ENCODE measurements at regions not wholly inside any gene's neighbourhood (a gene's known extent, or its start where the extent isn't known, plus 50 kb on each side); places are given as distances from the start of the nearest gene placed in this dataset.

DNA sequence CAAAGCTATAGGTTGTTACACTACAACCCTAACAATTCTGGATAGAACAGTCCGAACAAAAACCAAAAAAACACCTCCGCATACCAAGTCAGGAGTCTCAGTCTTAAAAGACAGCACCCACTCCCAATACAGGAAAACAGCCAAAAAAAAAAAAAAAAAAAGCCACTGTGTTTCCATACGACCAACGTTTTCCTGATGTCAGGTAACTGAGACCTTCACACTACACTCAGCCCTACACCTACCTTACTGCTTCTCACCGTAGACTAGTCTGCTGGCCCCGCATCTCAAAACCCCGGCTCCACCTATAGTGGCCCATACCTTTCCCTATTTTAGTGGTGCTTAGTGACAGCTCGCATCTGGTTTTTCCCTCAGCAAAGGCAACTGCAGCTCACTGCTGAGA, 339.5 kb upstream of the ADAMTS9 start:
- no peak for TF ChIP-seq CTCF (IDR thresholded peaks at IDR 0.05; ENCODE audit: insufficient read depth, missing control alignments)
- FAIRE-seq = no peak
- DNase-seq (ENCODE audit: insufficient read length, low spot score) = no peak

DNA sequence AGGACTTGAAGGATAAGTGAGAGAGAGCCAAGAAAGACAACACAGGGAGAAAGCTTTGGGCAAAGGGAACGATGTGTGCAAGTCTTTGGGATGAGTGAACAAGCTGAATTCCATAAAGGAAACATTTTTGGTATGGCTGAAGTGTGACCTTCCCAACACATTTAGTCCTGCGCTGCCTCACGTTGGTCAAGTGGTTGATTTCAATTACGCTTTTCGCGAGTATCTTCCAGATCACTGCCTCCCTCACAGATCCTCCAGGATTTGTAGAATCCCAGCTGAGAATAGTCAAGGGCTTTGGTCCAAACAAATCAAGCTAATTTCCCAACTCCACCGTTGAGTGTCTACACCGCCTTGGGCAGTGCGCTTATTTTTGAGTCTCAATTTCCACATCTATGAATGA, 338.4 kb upstream of the ADAMTS9 start:
- DNase-seq (ENCODE audit: insufficient read length, low spot score) = no peak
- no peak for TF ChIP-seq CTCF (IDR thresholded peaks at IDR 0.05; ENCODE audit: insufficient read depth, missing control alignments)
- no peak for FAIRE-seq

DNA sequence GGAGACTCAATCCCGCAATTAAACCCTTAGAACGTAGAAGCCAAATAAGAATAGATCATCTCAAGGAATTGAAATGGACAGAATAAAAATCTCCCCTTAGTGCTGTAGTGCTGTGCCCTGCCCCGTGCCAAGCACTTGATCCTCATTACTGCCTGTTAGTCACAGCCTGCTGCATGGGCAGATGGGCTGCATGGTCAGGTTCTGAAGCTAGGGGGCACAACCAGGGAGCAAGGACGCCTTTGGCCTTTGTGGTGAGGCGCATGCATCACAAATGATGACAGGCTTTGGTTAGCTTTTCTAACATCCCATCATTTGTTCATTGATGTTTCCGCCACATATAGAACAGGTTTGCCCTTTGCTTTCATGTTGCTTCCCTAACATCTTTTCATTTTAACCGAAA, 336.3 kb upstream of the ADAMTS9 start:
- no peak for FAIRE-seq
- TF ChIP-seq CTCF (IDR thresholded peaks at IDR 0.05; ENCODE audit: insufficient read depth, missing control alignments) = no peak
- no peak for DNase-seq (ENCODE audit: insufficient read length, low spot score)

DNA sequence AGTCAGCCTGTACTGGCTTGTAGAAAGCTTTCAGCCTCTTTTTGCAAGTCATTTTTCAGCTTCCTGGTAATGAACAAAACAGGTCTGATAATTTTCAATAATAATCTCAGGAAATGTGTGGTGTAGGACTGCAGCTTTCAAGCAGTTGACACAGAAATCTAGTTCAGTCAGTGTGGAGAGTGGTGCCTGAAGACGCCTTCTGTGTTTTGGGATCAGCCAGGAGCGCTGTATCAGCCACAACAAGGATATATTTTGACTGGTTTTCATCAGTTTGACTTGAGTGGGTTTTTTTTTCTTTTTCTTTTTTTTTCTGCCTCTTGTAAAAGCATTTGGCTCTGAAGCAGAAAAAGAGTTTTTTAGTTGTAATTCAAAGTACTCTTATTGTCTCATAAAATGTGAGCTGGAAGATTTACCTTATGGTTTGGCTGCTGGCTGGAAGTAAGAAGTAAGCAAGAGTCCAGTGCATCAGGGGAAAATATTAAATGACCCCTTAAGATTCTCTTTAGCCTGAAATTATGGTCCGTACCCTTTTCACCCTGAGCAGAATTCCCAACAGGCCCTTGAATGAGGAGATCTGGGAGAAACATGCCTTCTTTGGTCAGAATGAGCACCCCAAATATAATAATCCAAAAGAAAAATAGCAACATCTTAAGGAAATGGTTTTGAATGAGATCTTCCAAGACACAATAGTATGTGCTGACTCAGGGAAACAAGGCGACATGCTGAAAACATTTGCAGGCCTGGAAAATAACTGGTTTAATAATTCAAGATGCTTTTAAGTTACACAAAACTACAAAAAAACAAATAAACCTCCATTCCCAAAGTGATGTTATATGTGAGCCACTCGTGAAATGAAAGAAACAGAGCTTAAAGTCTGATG, 332.7 kb upstream of the ADAMTS9 start:
- FAIRE-seq = no peak

GRCh38 chr3:65019443-65020055, 331.7 kb upstream of the ADAMTS9 start:
- DNase-seq (ENCODE audit: insufficient read length, low spot score) = no peak
- FAIRE-seq = no peak
- no peak for TF ChIP-seq CTCF (IDR thresholded peaks at IDR 0.05; ENCODE audit: insufficient read depth, missing control alignments)

More for the DNA sequence above, 332.7 kb upstream of the ADAMTS9 start:
- no peak for TF ChIP-seq CTCF (IDR thresholded peaks at IDR 0.05; ENCODE audit: insufficient read depth, missing control alignments)
- no peak for DNase-seq (ENCODE audit: insufficient read length, low spot score)

- TF ChIP-seq CTCF (IDR thresholded peaks at IDR 0.05; ENCODE audit: insufficient read depth, missing control alignments) = no peak
- FAIRE-seq (no peak), DNase-seq (ENCODE audit: insufficient read length, low spot score) (no peak)
Observed at GRCh38 chr3:65018801-65019200, 331.0 kb upstream of the ADAMTS9 start.

- no peak for FAIRE-seq
Observed at GRCh38 chr3:65017359-65017758, 329.6 kb upstream of the ADAMTS9 start.

More at GRCh38 chr3:65017359-65017758, 329.6 kb upstream of the ADAMTS9 start:
- DNase-seq (ENCODE audit: insufficient read length, low spot score) = no peak
- TF ChIP-seq CTCF (IDR thresholded peaks at IDR 0.05; ENCODE audit: insufficient read depth, missing control alignments) = no peak

All from D721Med (cell line).